Common myeloid progenitor, CD34-positive (primary cell): ENCODE measurements at regions not wholly inside any gene's neighbourhood (a gene's known extent, or its start where the extent isn't known, plus 50 kb on each side); places are given as distances from the start of the nearest gene placed in this dataset.

Experiments used
- CTCF ChIA-PET: fragments of 350-600 bp; sonication (Branson Sonifier 250); formaldehyde crosslinking; loops from one replicate; lab custom pipeline; 2021; ENCODE audit warnings: antibody characterized with exemption; lab: Charles Lee
- POLR2A ChIA-PET: fragments of 350-600 bp; sonication (Branson Sonifier 250); formaldehyde crosslinking; loops from one replicate; lab custom pipeline; 2021; ENCODE audit warnings: antibody characterized with exemption; lab: Charles Lee
- DNase-seq, 3 donors: peaks; one replicate each; pipeline versions ENCODE4 v3.0.0 to v3.0.0-alpha.2; 2013
- H3K27ac ChIP-seq, 2 experiments: 1 replicate in 1 of 2; 2 replicates in 1 of 2; pipeline ENCODE4 v1.7.0; 2013; ENCODE audit warnings: inconsistent platforms in 2 of 2, low read length in 2 of 2, mild to moderate bottlenecking in 2 of 2, low read depth in 1 of 2, moderate library complexity in 1 of 2; ENCODE audit not compliant: severe bottlenecking in 2 of 2, insufficient read depth in 1 of 2, poor library complexity in 1 of 2
- H3K27me3 ChIP-seq, 5 experiments: replicated peaks in 2 of 5; 1 replicate in 3 of 5; 2 replicates in 2 of 5; pipeline versions ENCODE4 v1.6.1 to v1.7.0; 2013; ENCODE audit warnings: low read length in 4 of 5, mild to moderate bottlenecking in 2 of 5, moderate library complexity in 2 of 5, inconsistent platforms in 1 of 5; ENCODE audit not compliant: insufficient read depth in 5 of 5, control insufficient read depth in 4 of 5
- H3K36me3 ChIP-seq, 4 experiments: 1 replicate in 2 of 4; 2 replicates in 2 of 4; pipeline versions ENCODE4 v1.6.1 to v1.7.0; 2013; ENCODE audit warnings: low read length in 3 of 4, control low read depth in 1 of 4, mild to moderate bottlenecking in 1 of 4; ENCODE audit not compliant: control insufficient read depth in 4 of 4, insufficient read depth in 4 of 4
- H3K4me1 ChIP-seq, 4 experiments: 1 replicate in 3 of 4; 2 replicates in 1 of 4; pipeline versions ENCODE4 v1.6.1 to v1.7.1; 2013; ENCODE audit warnings: low read length in 3 of 4, mild to moderate bottlenecking in 3 of 4, control low read depth in 1 of 4, inconsistent platforms in 1 of 4, moderate library complexity in 1 of 4; ENCODE audit not compliant: control insufficient read depth in 4 of 4, insufficient read depth in 4 of 4; ENCODE audit errors: control extremely low read depth in 1 of 4
- H3K4me3 ChIP-seq, 7 experiments: 1 replicate in 4 of 7; 2 replicates in 3 of 7; pipeline versions ENCODE4 v1.5.1 to v1.7.0; 2013; ENCODE audit warnings: mild to moderate bottlenecking in 7 of 7, low read length in 6 of 7, moderate library complexity in 6 of 7, inconsistent platforms in 2 of 7, low read depth in 2 of 7, control low read depth in 1 of 7; ENCODE audit not compliant: insufficient read depth in 4 of 7, control insufficient read depth in 1 of 7; ENCODE audit errors: extremely low read depth in 1 of 7
- H3K9me3 ChIP-seq, 5 experiments: 1 replicate in 4 of 5; 2 replicates in 1 of 5; pipeline versions ENCODE4 v1.6.1 to v1.7.1; 2013; ENCODE audit warnings: low read length in 4 of 5, mild to moderate bottlenecking in 2 of 5, inconsistent platforms in 1 of 5, low read depth in 1 of 5, moderate library complexity in 1 of 5; ENCODE audit not compliant: control insufficient read depth in 4 of 5, insufficient read depth in 2 of 5; ENCODE audit errors: control extremely low read depth in 1 of 5
- whole genome bisulfite sequencing: methylation state at CpG from one replicate; pipeline ENCODE4 v1.1.5; 2013; ENCODE audit not compliant: insufficient coverage; 5-methylcytosine and 5-hydroxymethylcytosine counted together

DNA sequence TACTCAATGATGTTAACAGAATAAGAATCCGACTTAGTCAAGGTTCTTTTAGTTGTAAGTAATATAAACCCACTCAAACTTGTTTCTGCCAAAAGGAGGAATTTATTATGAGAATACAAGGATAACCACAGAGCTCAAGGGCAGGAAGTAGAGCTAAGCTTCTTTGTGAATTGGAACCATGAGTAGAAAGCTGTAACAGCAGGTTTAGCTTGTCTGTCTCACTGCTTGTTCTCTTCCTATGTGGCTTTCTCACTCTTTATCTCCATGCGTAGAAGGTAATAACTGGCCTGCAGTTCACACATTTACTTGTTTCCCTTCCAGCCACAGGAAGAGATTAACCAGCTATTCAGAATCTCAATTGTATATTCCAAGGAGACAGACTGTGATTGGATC, 378.3 kb downstream of the PPP1R2C start:
- Histone ChIP-seq H3K27ac (no peak overlapping the region), H3K27me3 (no peaks in the 10 kb centered on the region), H3K4me3 (peak overlapping the region in 1 of 7 experiments; percentile 42), H3K36me3 (no peaks in the 10 kb centered on the region), H3K4me1 (peaks cover 4 to 9% (median 4%) of the 10 kb centered on the region in 4 experiments), H3K9me3 (no peaks in the 10 kb centered on the region)
- CTCF ChIA-PET = interaction anchor here (1.6 kb wide), 1 partner anchor 12 kb away, joined by 3 read pairs; no protein-coding TSS in a partner anchor
- no CpG with 5 or more reads among the region's 2 CpGs for WGBS
- DNase-seq = peak in 2 of 3 donors; percentile 19 to 32
- POLR2A ChIA-PET = no interaction called here

- peak overlapping the region in 2 of 7 experiments; percentile 16 to 42 for H3K4me3 ChIP-seq
- POLR2A ChIA-PET = no interaction called here
- H3K27me3 ChIP-seq = no peaks in the 10 kb centered on the region
- no peaks in the 10 kb centered on the region for H3K36me3 ChIP-seq
- DNase-seq = peak; percentile 18 to 69 (median 59)
- H3K4me1 ChIP-seq = peaks cover 4 to 9% (median 4%) of the 10 kb centered on the region in 4 experiments
- CTCF ChIA-PET = interaction anchor here (1.6 kb wide), 1 partner anchor 11 kb away, joined by 3 read pairs; no protein-coding TSS in a partner anchor
- H3K27ac ChIP-seq = no peak overlapping the region
- WGBS = 45% methylated on average over 5 of the region's 8 CpGs
- no peaks in the 10 kb centered on the region for H3K9me3 ChIP-seq
Observed at GRCh38 chrX:42398967-42399631, 378.9 kb downstream of the PPP1R2C start.

DNA sequence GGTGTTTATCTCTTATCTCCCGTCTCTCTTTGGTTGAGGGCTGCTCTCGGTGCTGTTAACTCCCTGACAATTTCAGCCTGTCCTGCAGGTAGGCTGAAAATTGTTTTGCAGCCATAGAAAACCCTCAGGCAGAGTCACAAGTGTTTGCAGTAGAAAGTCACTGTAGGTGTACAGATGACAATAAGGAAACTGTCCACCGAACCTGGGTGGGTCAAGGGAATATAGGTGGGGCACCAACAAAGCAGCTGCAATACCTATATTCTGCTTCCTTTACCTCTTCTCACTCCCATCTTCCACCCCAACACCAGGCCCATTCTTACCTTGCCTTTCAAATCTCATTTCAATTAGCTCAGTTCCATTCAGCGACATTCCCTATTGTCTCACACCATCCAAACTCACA, 381.8 kb downstream of the PPP1R2C start:
- ChIA-PET CTCF (no interaction called here), POLR2A (no interaction called here)
- WGBS = 83% methylated on average over 2 of the region's 4 CpGs
- peaks cover 4 to 9% (median 4%) of the 10 kb centered on the region in 4 experiments for H3K4me1 ChIP-seq
- no peak overlapping the region for H3K27ac ChIP-seq
- no peak overlapping the region for H3K4me3 ChIP-seq
- no peaks in the 10 kb centered on the region for H3K27me3 ChIP-seq
- no peak for DNase-seq
- H3K36me3 ChIP-seq = no peaks in the 10 kb centered on the region
- no peaks in the 10 kb centered on the region for H3K9me3 ChIP-seq

DNA sequence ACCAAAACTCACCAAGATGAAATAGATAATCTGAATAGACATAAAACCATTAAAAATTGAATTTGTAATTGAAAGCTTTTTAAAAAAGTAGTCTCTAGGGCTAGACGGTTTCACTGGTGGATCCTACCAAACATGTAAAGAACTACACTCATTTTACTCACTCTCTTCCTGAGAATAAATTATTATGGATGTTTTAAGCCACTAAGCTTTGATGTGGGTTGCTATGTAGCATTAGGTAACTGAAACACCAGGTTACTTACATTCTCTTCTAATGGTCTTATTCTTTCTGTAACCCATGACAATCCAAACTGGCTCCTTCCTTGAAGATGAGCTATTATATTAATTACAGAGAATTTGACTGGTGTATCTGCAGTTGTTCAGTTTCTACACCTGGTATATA, 385.1 kb downstream of the PPP1R2C start:
- no CpG with 5 or more reads among the region's 1 CpG for WGBS
- no peak for DNase-seq
- ChIA-PET CTCF (no interaction called here), POLR2A (no interaction called here)
- no peaks in the 10 kb centered on the region for H3K4me1 ChIP-seq
- no peak overlapping the region for H3K27ac ChIP-seq
- H3K36me3 ChIP-seq = no peaks in the 10 kb centered on the region
- H3K4me3 ChIP-seq = no peak overlapping the region
- no peaks in the 10 kb centered on the region for H3K9me3 ChIP-seq
- H3K27me3 ChIP-seq = no peaks in the 10 kb centered on the region

GRCh38 chrX:42386681-42387080, 391.3 kb downstream of the PPP1R2C start:
- WGBS = no CpG with 5 or more reads among the region's 2 CpGs
- CTCF ChIA-PET = no interaction called here
- no peak for DNase-seq
- Histone ChIP-seq H3K9me3 (no peaks in the 10 kb centered on the region), H3K27me3 (no peaks in the 10 kb centered on the region), H3K4me3 (no peak overlapping the region), H3K4me1 (peaks cover 0 to 5% (median 0%) of the 10 kb centered on the region in 4 experiments), H3K36me3 (no peaks in the 10 kb centered on the region), H3K27ac (no peak overlapping the region)
- POLR2A ChIA-PET = no interaction called here

DNA sequence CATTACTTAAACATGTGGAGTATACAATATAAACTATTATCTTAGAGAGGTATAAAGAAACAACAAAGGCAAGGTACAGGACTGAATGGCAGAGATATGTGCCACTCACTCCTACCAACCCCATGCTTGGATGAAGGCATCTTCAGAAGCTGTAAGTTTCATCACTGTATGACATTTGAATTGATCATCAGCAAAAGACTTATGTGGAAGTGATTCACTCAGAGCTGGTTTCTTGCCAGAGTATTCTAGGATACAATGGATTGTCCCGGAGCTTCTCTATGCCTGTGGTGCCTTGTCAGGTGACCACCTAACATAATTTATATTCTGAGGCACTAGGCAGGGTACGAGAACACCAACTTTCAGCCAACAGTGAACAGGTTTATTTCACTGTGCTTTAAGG, 392.2 kb downstream of the PPP1R2C start:
- WGBS = 94% methylated on average over 2 of the region's 2 CpGs
- peaks cover 0 to 5% (median 0%) of the 10 kb centered on the region in 4 experiments for H3K4me1 ChIP-seq
- CTCF ChIA-PET = no interaction called here
- no peak overlapping the region for H3K27ac ChIP-seq
- no peaks in the 10 kb centered on the region for H3K9me3 ChIP-seq
- no peak overlapping the region for H3K4me3 ChIP-seq
- no peaks in the 10 kb centered on the region for H3K36me3 ChIP-seq
- POLR2A ChIA-PET = no interaction called here
- DNase-seq = no peak
- H3K27me3 ChIP-seq = no peaks in the 10 kb centered on the region

DNA sequence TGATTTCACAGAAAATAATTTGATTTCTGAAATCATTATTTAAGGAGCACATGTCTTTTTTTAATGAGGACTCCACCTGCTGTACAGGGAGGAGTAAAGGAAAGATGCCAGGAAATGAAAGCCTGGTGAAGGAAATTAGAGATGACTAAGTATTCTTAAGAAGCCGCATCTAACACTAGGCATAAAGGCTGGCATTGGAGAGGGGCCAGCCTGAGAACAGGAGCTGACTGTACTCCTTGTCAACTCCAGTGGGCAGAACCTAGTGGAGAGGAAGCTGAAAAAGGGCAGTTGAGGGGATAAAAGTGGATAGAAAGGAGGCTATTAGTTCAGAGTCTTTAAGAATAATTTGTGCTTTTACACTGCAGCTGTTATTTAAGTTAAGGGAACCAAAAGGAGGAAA, 393.0 kb downstream of the PPP1R2C start:
- Histone ChIP-seq H3K4me1 (peaks cover 0 to 5% (median 0%) of the 10 kb centered on the region in 4 experiments), H3K27me3 (no peaks in the 10 kb centered on the region), H3K9me3 (no peaks in the 10 kb centered on the region), H3K27ac (no peak overlapping the region), H3K36me3 (no peaks in the 10 kb centered on the region), H3K4me3 (no peak overlapping the region)
- ChIA-PET POLR2A (no interaction called here), CTCF (no interaction called here)
- DNase-seq = peak in 2 of 3 donors; percentile 35 to 37
- WGBS = 67% methylated on average over 1 of the region's 1 CpG
